Mucosa of descending colon (tissue), 3 donors: ENCODE measurements at regions not wholly inside any gene's neighbourhood (a gene's known extent, or its start where the extent isn't known, plus 50 kb on each side); places are given as distances from the start of the nearest gene placed in this dataset.

ENCODE experiments used
- ATAC-seq: fragments of 200-7000 bp; cut with Tn5 transposase; one replicate; pipeline ENCODE4 v1.9.1; 2020; ENCODE audit warnings: mild to moderate bottlenecking, moderate library complexity
- DNase-seq, 3 donors: peaks; one replicate each; pipeline ENCODE4 v3.0.0-alpha.2; 2020
- H3K36me3 ChIP-seq: fragments of 200-600 bp; one replicate; pipeline ENCODE4 v1.8.0; 2021; ENCODE audit warnings: low read depth, mild to moderate bottlenecking
- H3K4me1 ChIP-seq: fragments of 200-600 bp; one replicate; pipeline ENCODE4 v1.8.0; 2021; ENCODE audit warnings: low read depth, mild to moderate bottlenecking
- H3K4me3 ChIP-seq: fragments of 200-600 bp; one replicate; pipeline ENCODE4 v1.8.0; 2021; ENCODE audit warnings: mild to moderate bottlenecking
- H3K9me3 ChIP-seq: fragments of 200-600 bp; one replicate; pipeline ENCODE4 v1.8.0; 2021; ENCODE audit warnings: mild to moderate bottlenecking
- CTCF ChIP-seq: fragments of 200-600 bp; IDR thresholded peaks from one replicate; pipeline ENCODE4 v1.8.0; 2022; ENCODE audit warnings: antibody characterized with exemption, mild to moderate bottlenecking
- intact Hi-C, 2 donors: fragments of 100-400 bp; cut with DNase I in 1 of 2; cut with micrococcal nuclease in 1 of 2; formaldehyde crosslinking; loops; one replicate each; pipeline versions ENCODE4 v1.11.0 to v1.11.1; 2022; cut with DNase I, micrococcal nuclease
- donor health status: DM: no; HTN: no; CAD: no; lungs with moderate emphysema.
- donor health status: DM: no; HTN: no; CAD: no.
- donor health status: DM: no; HTN: yes; CAD: no.

- intact Hi-C loops, result no loop called here
- no peaks in the 10 kb centered on the region for H3K36me3 ChIP-seq
- ATAC-seq (no peak), DNase-seq (no peak)
- H3K4me3 ChIP-seq, result no peak overlapping the region
- no peaks in the 10 kb centered on the region for H3K9me3 ChIP-seq
- H3K4me1 ChIP-seq, result peaks cover 13% of the 10 kb centered on the region
- no peak for TF ChIP-seq CTCF
Observed at GRCh38 chr1:59018860-59019259, 235.0 kb upstream of the JUN start.

GRCh38 chr1:59020151-59020997, 236.5 kb upstream of the JUN start:
- Histone ChIP-seq H3K9me3 (no peaks in the 10 kb centered on the region), H3K4me3 (no peak overlapping the region), H3K4me1 (peaks cover 7% of the 10 kb centered on the region), H3K36me3 (no peaks in the 10 kb centered on the region)
- DNase-seq (peak; percentile 52 to 67 (median 61)), ATAC-seq (peak; percentile 95)
- no peak for TF ChIP-seq CTCF
- intact Hi-C loops, result no loop called here

DNA sequence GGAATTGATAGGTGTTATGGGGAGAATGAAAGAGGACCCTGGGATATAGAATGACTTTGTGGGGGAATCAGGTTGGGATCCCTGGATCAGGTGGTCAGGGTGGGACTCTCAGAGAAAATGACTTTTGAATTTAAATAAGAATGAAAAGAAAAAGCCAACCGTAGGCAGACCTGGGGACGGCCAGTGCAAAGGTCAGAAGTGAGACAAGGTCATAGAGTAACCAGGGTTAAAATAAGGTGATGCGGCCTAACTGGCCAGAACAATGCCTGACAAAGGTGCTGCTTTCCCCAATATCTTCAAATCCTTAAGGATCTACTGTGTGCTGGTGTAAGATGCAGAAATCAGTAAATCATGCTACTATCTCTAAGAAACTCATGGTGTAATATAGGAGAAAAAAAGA, 238.4 kb upstream of the JUN start:
- DNase-seq, result no peak
- intact Hi-C loops, result no loop called here
- H3K9me3 ChIP-seq, result no peaks in the 10 kb centered on the region

DNA sequence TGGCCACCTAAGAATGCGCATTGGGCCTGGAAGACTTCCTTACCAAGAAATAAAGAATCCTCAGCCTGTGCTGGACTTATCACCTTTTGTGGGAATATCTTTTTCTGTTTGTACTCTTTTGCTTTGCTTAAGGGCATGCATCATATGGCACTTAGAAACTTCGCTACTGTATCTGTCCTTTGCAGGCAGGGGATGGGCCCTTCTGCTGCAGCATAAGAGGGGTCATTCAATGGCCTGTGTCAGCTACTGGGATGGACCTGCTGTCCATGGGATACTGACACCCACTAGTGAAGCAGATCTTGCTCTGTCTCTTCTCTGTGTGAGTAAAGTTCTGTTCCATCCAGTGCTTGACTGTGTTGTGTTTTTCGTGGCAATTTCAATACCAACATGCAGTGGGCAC, 239.0 kb upstream of the JUN start:
- ATAC-seq (no peak), DNase-seq (no peak)
- H3K36me3 ChIP-seq, result no peaks in the 10 kb centered on the region
- H3K4me1 ChIP-seq, result peaks cover 11% of the 10 kb centered on the region
- H3K9me3 ChIP-seq, result no peaks in the 10 kb centered on the region
- H3K4me3 ChIP-seq, result no peak overlapping the region
- intact Hi-C loops, result no loop called here
- TF ChIP-seq CTCF, result no peak

More for the DNA sequence above, 238.4 kb upstream of the JUN start:
- Histone ChIP-seq H3K4me1 (peaks cover 7% of the 10 kb centered on the region), H3K4me3 (no peak overlapping the region), H3K36me3 (no peaks in the 10 kb centered on the region)
- TF ChIP-seq CTCF, result no peak
- ATAC-seq, result no peak

- H3K4me1 ChIP-seq, result peaks cover 4% of the 10 kb centered on the region
- no peak for DNase-seq
- ATAC-seq, result no peak
- H3K36me3 ChIP-seq, result no peaks in the 10 kb centered on the region
- H3K9me3 ChIP-seq, result no peaks in the 10 kb centered on the region
- intact Hi-C loops, result no loop called here
- TF ChIP-seq CTCF, result no peak
- H3K4me3 ChIP-seq, result no peak overlapping the region
Observed at GRCh38 chr1:59025201-59025600, 241.4 kb upstream of the JUN start.
